Right renal cortex interstitium (tissue), 3 donors: ENCODE measurements at regions not wholly inside any gene's neighbourhood (a gene's known extent, or its start where the extent isn't known, plus 50 kb on each side); places are given as distances from the start of the nearest gene placed in this dataset.
A peak's percentile ranks its signal among the peaks of the same experiment; 100 is the strongest.

Source experiments
- DNase-seq, 3 donors: peaks; one replicate each; pipeline ENCODE4 v3.0.0-alpha.2; 2013; ENCODE audit warnings: low read depth in 3 of 3, low spot score in 2 of 3

- no peak for DNase-seq
These were observed 65.2 kb upstream of the SALL3 start for GRCh38 chr18:78914249-78914935.

- DNase-seq = no peak
These were observed 64.1 kb upstream of the SALL3 start for GRCh38 chr18:78915446-78916008.

- no peak for DNase-seq
These were observed 60.9 kb upstream of the SALL3 start for GRCh38 chr18:78918707-78919106.

- DNase-seq = no peak
These were observed 59.7 kb upstream of the SALL3 start for GRCh38 chr18:78919956-78920355.

GRCh38 chr18:78920456-78921138, 59.0 kb upstream of the SALL3 start:
- DNase-seq = peak; percentile 18 to 59 (median 23)

GRCh38 chr18:78922856-78923255, 56.8 kb upstream of the SALL3 start:
- no peak for DNase-seq

- no peak for DNase-seq
These were observed 55.3 kb upstream of the SALL3 start for GRCh38 chr18:78924301-78924700.

GRCh38 chr18:78924786-78925540, 54.7 kb upstream of the SALL3 start:
- DNase-seq = no peak

GRCh38 chr18:78925557-78926242, 53.9 kb upstream of the SALL3 start:
- DNase-seq = no peak

GRCh38 chr18:78926243-78926615, 53.4 kb upstream of the SALL3 start:
- no peak for DNase-seq

- no peak for DNase-seq
These were observed 52.5 kb upstream of the SALL3 start for GRCh38 chr18:78927156-78927555.

- no peak for DNase-seq
These were observed 52.0 kb upstream of the SALL3 start for GRCh38 chr18:78927616-78928015.

- no peak for DNase-seq
These were observed 51.5 kb upstream of the SALL3 start for GRCh38 chr18:78928076-78928475.

- no peak for DNase-seq
These were observed 50.1 kb upstream of the SALL3 start for GRCh38 chr18:78929516-78929915.
